Adrenal gland (tissue), 5 donors: ENCODE measurements at regions not wholly inside any gene's neighbourhood (a gene's known extent, or its start where the extent isn't known, plus 50 kb on each side); places are given as distances from the start of the nearest gene placed in this dataset.

Source experiments
- CTCF ChIP-seq, 6 experiments: fragments of 450-650 bp in 4 of 6; fragments of 200-600 bp in 2 of 6; sonication (generic) in 1 of 6; IDR thresholded peaks; 1 replicate in 5 of 6; 2 replicates in 1 of 6; pipeline versions ENCODE4 v1.5.1 to v1.8.0; 2016 to 2021; ENCODE audit warnings: antibody characterized with exemption in 6 of 6, mild to moderate bottlenecking in 2 of 6, moderate library complexity in 1 of 6
- POLR2A ChIP-seq, 2 donors: fragments of 450-650 bp; IDR thresholded peaks; one replicate each; pipeline ENCODE4 v1.6.1; 2017; ENCODE audit warnings: antibody characterized with exemption in 2 of 2, mild to moderate bottlenecking in 2 of 2, moderate library complexity in 1 of 2
- donor health status: DM: no; HTN: no; CAD: no.

- TF ChIP-seq CTCF (IDR thresholded peaks at IDR 0.05) (no peak), POLR2A (IDR thresholded peaks at IDR 0.05) (no peak)
Observed at GRCh38 chr2:106267997-106268396, 73.9 kb upstream of the UXS1 start.
